GM12891 (cell line): ENCODE measurements at regions not wholly inside any gene's neighbourhood (a gene's known extent, or its start where the extent isn't known, plus 50 kb on each side); places are given as distances from the start of the nearest gene placed in this dataset.

Source experiments
- POLR2A ChIP-seq: IDR thresholded peaks from 2 replicates; pipeline ENCODE4 v1.6.1; 2011; ENCODE audit warnings: low read depth, low read length, control low read depth
- POLR2AphosphoS5 ChIP-seq: IDR thresholded peaks from 2 replicates; pipeline ENCODE4 v1.6.1; 2011; ENCODE audit warnings: low read depth, low read length, control low read depth
- SPI1 ChIP-seq: IDR thresholded peaks from 2 replicates; pipeline ENCODE4 v1.6.1; 2011; ENCODE audit warnings: low read depth, low read length, control low read depth
- TAF1 ChIP-seq: IDR thresholded peaks from 2 replicates; pipeline ENCODE4 v1.6.1; 2011; ENCODE audit warnings: low read depth, low read length, control low read depth

DNA sequence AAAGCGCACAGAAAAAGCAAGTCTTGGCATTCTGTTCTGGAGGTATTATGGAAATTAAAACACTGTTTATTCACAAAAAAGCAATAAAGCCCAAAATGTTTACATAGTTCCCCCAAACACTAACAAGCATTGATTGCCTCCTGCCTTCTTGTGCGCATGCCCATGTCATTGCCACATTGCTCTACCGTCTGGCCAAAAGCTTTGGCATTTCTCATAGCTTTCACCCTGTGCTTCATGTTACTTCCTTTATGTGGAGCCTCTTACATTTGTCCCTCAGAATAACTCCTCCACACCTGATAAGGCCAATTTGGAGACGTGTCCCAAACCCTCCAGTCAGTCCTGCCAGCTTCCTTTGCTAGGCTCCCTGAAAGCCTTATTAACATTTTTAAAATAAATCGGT lies 680.8 kb downstream of the GBE1 start:
- TF ChIP-seq POLR2AphosphoS5 = no peak
- no peak for TF ChIP-seq POLR2A
- no peak for TF ChIP-seq TAF1
- no peak for TF ChIP-seq SPI1
